ENCODE measurements at regions not wholly inside any gene's neighbourhood (a gene's known extent, or its start where the extent isn't known, plus 50 kb on each side); places are given as distances from the start of the nearest gene placed in this dataset.

DNA sequence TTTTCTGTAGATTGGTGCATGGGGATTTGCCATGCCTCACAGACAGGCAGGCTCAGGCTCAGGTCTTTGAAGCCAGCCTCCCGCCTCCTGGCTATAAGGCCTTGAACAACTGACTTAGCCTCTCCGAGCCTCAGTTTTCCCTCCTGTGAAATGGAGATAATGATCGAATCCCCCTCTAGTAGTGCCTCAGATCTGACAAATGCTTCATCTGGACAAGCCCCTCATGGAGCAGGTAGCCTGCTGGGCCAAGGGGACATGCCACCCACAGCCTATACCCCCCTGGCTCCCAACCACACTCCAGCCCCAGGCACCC is 68.1 kb upstream of the LCTL start:
- no peak for TF ChIP-seq TAF1 (IDR thresholded peaks at IDR 0.05; ENCODE audit: borderline replicate concordance, low read depth, low read length)
- TF ChIP-seq, protein P1, sequence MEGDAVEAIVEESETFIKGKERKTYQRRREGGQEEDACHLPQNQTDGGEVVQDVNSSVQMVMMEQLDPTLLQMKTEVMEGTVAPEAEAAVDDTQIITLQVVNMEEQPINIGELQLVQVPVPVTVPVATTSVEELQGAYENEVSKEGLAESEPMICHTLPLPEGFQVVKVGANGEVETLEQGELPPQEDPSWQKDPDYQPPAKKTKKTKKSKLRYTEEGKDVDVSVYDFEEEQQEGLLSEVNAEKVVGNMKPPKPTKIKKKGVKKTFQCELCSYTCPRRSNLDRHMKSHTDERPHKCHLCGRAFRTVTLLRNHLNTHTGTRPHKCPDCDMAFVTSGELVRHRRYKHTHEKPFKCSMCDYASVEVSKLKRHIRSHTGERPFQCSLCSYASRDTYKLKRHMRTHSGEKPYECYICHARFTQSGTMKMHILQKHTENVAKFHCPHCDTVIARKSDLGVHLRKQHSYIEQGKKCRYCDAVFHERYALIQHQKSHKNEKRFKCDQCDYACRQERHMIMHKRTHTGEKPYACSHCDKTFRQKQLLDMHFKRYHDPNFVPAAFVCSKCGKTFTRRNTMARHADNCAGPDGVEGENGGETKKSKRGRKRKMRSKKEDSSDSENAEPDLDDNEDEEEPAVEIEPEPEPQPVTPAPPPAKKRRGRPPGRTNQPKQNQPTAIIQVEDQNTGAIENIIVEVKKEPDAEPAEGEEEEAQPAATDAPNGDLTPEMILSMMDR (IDR thresholded peaks at IDR 0.05), result no peak
- TF ChIP-seq, protein P2, sequence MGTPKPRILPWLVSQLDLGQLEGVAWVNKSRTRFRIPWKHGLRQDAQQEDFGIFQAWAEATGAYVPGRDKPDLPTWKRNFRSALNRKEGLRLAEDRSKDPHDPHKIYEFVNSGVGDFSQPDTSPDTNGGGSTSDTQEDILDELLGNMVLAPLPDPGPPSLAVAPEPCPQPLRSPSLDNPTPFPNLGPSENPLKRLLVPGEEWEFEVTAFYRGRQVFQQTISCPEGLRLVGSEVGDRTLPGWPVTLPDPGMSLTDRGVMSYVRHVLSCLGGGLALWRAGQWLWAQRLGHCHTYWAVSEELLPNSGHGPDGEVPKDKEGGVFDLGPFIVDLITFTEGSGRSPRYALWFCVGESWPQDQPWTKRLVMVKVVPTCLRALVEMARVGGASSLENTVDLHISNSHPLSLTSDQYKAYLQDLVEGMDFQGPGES (IDR thresholded peaks at IDR 0.05; ENCODE audit: low read depth, low read length), result no peak
- TF ChIP-seq EP300 (IDR thresholded peaks at IDR 0.05; ENCODE audit: borderline replicate concordance in 1 of 2, low read depth in 1 of 2, low read length in 1 of 2), result no peak
- no peak for TF ChIP-seq RXRA (IDR thresholded peaks at IDR 0.05; ENCODE audit: borderline replicate concordance, low read depth)
- TF ChIP-seq POLR2AphosphoS5 (IDR thresholded peaks at IDR 0.05; ENCODE audit: low read depth, low read length), result no peak
- no peak for TF ChIP-seq CHD2 (IDR thresholded peaks at IDR 0.05; ENCODE audit: low read length, partially characterized antibody)
- TF ChIP-seq, protein P3, sequence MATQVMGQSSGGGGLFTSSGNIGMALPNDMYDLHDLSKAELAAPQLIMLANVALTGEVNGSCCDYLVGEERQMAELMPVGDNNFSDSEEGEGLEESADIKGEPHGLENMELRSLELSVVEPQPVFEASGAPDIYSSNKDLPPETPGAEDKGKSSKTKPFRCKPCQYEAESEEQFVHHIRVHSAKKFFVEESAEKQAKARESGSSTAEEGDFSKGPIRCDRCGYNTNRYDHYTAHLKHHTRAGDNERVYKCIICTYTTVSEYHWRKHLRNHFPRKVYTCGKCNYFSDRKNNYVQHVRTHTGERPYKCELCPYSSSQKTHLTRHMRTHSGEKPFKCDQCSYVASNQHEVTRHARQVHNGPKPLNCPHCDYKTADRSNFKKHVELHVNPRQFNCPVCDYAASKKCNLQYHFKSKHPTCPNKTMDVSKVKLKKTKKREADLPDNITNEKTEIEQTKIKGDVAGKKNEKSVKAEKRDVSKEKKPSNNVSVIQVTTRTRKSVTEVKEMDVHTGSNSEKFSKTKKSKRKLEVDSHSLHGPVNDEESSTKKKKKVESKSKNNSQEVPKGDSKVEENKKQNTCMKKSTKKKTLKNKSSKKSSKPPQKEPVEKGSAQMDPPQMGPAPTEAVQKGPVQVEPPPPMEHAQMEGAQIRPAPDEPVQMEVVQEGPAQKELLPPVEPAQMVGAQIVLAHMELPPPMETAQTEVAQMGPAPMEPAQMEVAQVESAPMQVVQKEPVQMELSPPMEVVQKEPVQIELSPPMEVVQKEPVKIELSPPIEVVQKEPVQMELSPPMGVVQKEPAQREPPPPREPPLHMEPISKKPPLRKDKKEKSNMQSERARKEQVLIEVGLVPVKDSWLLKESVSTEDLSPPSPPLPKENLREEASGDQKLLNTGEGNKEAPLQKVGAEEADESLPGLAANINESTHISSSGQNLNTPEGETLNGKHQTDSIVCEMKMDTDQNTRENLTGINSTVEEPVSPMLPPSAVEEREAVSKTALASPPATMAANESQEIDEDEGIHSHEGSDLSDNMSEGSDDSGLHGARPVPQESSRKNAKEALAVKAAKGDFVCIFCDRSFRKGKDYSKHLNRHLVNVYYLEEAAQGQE (IDR thresholded peaks at IDR 0.05; ENCODE audit: low read depth, low read length), result no peak
- no peak for TF ChIP-seq RAD21 (IDR thresholded peaks at IDR 0.05; ENCODE audit: low read length)
- no peak for TF ChIP-seq SIN3A (IDR thresholded peaks at IDR 0.05; ENCODE audit: borderline replicate concordance, low read depth, low read length)
- no peak for TF ChIP-seq FOXM1 (IDR thresholded peaks at IDR 0.05; ENCODE audit: low read depth)
- TF ChIP-seq EZH2phosphoT487 (IDR thresholded peaks at IDR 0.05; ENCODE audit: borderline replicate concordance, low read depth), result no peak

Measured in SK-N-SH (cell line).